Upper lobe of right lung (tissue), 1 donor: ENCODE measurements at regions not wholly inside any gene's neighbourhood (a gene's known extent, or its start where the extent isn't known, plus 50 kb on each side); places are given as distances from the start of the nearest gene placed in this dataset.

Experiments
- ATAC-seq: fragments of 200-7000 bp; cut with Tn5 transposase; one replicate; pipeline ENCODE4 v1.9.1; 2020; ENCODE audit warnings: mild to moderate bottlenecking, moderate library complexity
- DNase-seq: peaks from one replicate; pipeline ENCODE4 v3.0.0-alpha.2; 2020
- H3K27ac ChIP-seq: fragments of 200-600 bp; one replicate; pipeline ENCODE4 v1.8.0; 2022
- H3K27me3 ChIP-seq: fragments of 200-600 bp; one replicate; pipeline ENCODE4 v1.8.0; 2022; ENCODE audit warnings: mild to moderate bottlenecking
- H3K36me3 ChIP-seq: fragments of 200-600 bp; one replicate; pipeline ENCODE4 v1.8.0; 2022
- H3K4me1 ChIP-seq: fragments of 200-600 bp; one replicate; pipeline ENCODE4 v1.8.0; 2022
- H3K4me3 ChIP-seq: fragments of 200-600 bp; one replicate; pipeline ENCODE4 v1.8.0; 2022; ENCODE audit warnings: mild to moderate bottlenecking
- H3K9me3 ChIP-seq: fragments of 200-600 bp; one replicate; pipeline ENCODE4 v1.8.0; 2022
- intact Hi-C: fragments of 100-400 bp; cut with DNase I; formaldehyde crosslinking; loops from one replicate; pipeline ENCODE4 v1.11.0; 2022
- TF ChIP-seq, protein P1 (sequence below): fragments of 200-600 bp; IDR thresholded peaks from one replicate; pipeline ENCODE4 v1.8.0; 2022; ENCODE audit warnings: antibody characterized with exemption
- donor health status: DM: no; HTN: yes; CAD: no; lungs with severe emphysema.

DNA sequence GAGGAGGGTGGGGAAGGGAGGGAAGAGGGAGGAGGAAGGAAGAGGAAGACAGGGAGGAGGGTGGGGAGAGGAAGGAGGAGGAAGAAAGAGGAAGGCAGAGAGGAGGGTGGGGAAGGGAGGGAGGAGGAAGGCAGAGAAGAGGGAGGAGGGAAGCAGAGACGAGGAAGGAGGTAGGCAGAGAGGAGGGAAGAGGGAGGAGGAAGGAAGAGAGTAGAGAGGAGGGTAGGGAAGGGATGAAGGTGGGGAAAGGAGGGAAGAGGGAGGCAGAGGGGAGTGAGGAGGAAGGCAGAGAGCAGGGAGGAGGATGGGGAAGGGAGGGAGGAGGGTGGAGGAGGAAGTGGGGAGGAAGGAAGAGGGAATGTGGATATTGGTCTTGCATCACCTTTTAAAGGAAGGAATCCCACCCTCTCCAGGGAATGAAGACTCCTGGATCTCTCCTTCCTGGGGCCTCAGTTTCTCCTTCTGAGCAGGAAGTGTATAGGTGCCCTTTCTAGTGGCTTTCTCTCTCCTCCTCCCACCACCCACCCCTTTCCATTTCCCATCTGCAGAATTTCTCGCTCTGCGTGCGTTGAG lies 188.9 kb upstream of the ZNF618 start:
- no peak overlapping the region for H3K4me3 ChIP-seq
- ATAC-seq (no peak), DNase-seq (no peak)
- H3K36me3 ChIP-seq, result no peaks in the 10 kb centered on the region
- TF ChIP-seq, protein P1, sequence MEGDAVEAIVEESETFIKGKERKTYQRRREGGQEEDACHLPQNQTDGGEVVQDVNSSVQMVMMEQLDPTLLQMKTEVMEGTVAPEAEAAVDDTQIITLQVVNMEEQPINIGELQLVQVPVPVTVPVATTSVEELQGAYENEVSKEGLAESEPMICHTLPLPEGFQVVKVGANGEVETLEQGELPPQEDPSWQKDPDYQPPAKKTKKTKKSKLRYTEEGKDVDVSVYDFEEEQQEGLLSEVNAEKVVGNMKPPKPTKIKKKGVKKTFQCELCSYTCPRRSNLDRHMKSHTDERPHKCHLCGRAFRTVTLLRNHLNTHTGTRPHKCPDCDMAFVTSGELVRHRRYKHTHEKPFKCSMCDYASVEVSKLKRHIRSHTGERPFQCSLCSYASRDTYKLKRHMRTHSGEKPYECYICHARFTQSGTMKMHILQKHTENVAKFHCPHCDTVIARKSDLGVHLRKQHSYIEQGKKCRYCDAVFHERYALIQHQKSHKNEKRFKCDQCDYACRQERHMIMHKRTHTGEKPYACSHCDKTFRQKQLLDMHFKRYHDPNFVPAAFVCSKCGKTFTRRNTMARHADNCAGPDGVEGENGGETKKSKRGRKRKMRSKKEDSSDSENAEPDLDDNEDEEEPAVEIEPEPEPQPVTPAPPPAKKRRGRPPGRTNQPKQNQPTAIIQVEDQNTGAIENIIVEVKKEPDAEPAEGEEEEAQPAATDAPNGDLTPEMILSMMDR, result no peak
- intact Hi-C loops, result no loop called here
- H3K27me3 ChIP-seq, result peaks cover 11% of the 10 kb centered on the region
- no peak overlapping the region for H3K27ac ChIP-seq
- peaks cover 9% of the 10 kb centered on the region for H3K4me1 ChIP-seq
- H3K9me3 ChIP-seq, result no peaks in the 10 kb centered on the region

GRCh38 chr9:113687680-113688371 lies 188.3 kb upstream of the ZNF618 start:
- intact Hi-C loops, result no loop called here
- TF ChIP-seq, protein P1, result no peak
- H3K36me3 ChIP-seq, result no peaks in the 10 kb centered on the region
- H3K4me3 ChIP-seq, result no peak overlapping the region
- ATAC-seq, result peak; percentile 30
- DNase-seq, result peak; percentile 47
- no peaks in the 10 kb centered on the region for H3K9me3 ChIP-seq
- peaks cover 11% of the 10 kb centered on the region for H3K27me3 ChIP-seq
- peaks cover 9% of the 10 kb centered on the region for H3K4me1 ChIP-seq
- no peak overlapping the region for H3K27ac ChIP-seq

- ATAC-seq, result no peak
- Histone ChIP-seq H3K27ac (no peak overlapping the region), H3K4me3 (no peak overlapping the region), H3K27me3 (peaks cover 11% of the 10 kb centered on the region), H3K9me3 (no peaks in the 10 kb centered on the region), H3K4me1 (peaks cover 9% of the 10 kb centered on the region), H3K36me3 (no peaks in the 10 kb centered on the region)
- intact Hi-C loops, result no loop called here
- DNase-seq, result peak; percentile 20
- TF ChIP-seq, protein P1, result no peak
Measured at GRCh38 chr9:113690055-113690740, 185.9 kb upstream of the ZNF618 start.

GRCh38 chr9:113692256-113692655 lies 183.9 kb upstream of the ZNF618 start:
- no peak overlapping the region for H3K27ac ChIP-seq

DNA sequence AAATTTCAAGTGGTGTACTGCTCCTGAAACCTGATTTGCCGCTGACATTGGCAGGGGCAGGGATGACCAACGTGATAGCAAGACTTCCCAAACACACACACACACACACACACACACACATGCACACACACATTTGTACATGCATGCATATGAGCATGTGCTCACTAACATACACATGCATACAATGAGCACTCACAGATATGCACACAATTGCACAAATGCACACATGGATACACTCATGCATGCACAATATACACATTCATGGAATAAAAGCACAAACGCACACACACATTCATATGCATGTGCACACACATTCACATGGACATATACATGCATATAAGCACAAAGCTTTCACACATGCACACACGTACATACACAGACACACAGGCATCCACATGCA lies 181.2 kb upstream of the ZNF618 start:
- H3K4me3 ChIP-seq, result no peak overlapping the region
- no peaks in the 10 kb centered on the region for H3K9me3 ChIP-seq
- H3K4me1 ChIP-seq, result no peaks in the 10 kb centered on the region
- TF ChIP-seq, protein P1, result no peak
- H3K36me3 ChIP-seq, result no peaks in the 10 kb centered on the region
- no peak for DNase-seq
- H3K27ac ChIP-seq, result no peak overlapping the region
- H3K27me3 ChIP-seq, result no peaks in the 10 kb centered on the region
- intact Hi-C loops, result no loop called here
- no peak for ATAC-seq

More at GRCh38 chr9:113692256-113692655, 183.9 kb upstream of the ZNF618 start:
- ATAC-seq (no peak), DNase-seq (no peak)
- no peaks in the 10 kb centered on the region for H3K36me3 ChIP-seq
- H3K27me3 ChIP-seq, result peaks cover 11% of the 10 kb centered on the region
- TF ChIP-seq, protein P1, result no peak
- peaks cover 9% of the 10 kb centered on the region for H3K4me1 ChIP-seq
- H3K4me3 ChIP-seq, result no peak overlapping the region
- H3K9me3 ChIP-seq, result no peaks in the 10 kb centered on the region
- intact Hi-C loops, result no loop called here
